DND-41 (cell line): ENCODE measurements at regions not wholly inside any gene's neighbourhood (a gene's known extent, or its start where the extent isn't known, plus 50 kb on each side); places are given as distances from the start of the nearest gene placed in this dataset.

ENCODE experiments used
- ATAC-seq: fragments of 200-7000 bp; cut with Tn5 transposase; 3 replicates; pipeline ENCODE4 v1.9.1; 2021; ENCODE audit warnings: low read depth; ENCODE audit not compliant: insufficient read depth
- DNase-seq: peaks from one replicate; pipeline ENCODE4 v3.0.0-alpha.2; 2020
- H2AFZ ChIP-seq: 2 replicates; pipeline ENCODE4 v1.6.0; 2012; ENCODE audit warnings: low read depth, low read length
- H3K27ac ChIP-seq: 2 replicates; pipeline ENCODE4 v1.5.1; 2012; ENCODE audit warnings: low read length, inconsistent platforms
- H3K27me3 ChIP-seq: fragments of 200-600 bp; sonication (generic); 2 replicates; pipeline ENCODE4 v1.6.0; 2012; ENCODE audit warnings: low read length, mild to moderate bottlenecking, inconsistent platforms; ENCODE audit not compliant: insufficient read depth, poor library complexity
- H3K36me3 ChIP-seq: 2 replicates; pipeline ENCODE4 v1.5.1; 2012; ENCODE audit warnings: low read length, inconsistent platforms; ENCODE audit not compliant: insufficient read depth
- H3K4me1 ChIP-seq: 2 replicates; pipeline ENCODE4 v1.5.1; 2012; ENCODE audit warnings: mild to moderate bottlenecking, low read length; ENCODE audit not compliant: insufficient read depth
- H3K4me2 ChIP-seq: 2 replicates; pipeline ENCODE4 v1.6.0; 2012; ENCODE audit warnings: mild to moderate bottlenecking, moderate library complexity, low read length, inconsistent platforms; ENCODE audit not compliant: insufficient read depth
- H3K4me3 ChIP-seq, 2 experiments: fragments of 200-600 bp in 1 of 2; shearing (Covaris generic) in 1 of 2; 2 replicates each; pipeline ENCODE4 v1.5.1; 2012 to 2016; ENCODE audit warnings: inconsistent platforms in 2 of 2, low read length in 2 of 2, mild to moderate bottlenecking in 2 of 2, low read depth in 1 of 2, moderate library complexity in 1 of 2
- H3K79me2 ChIP-seq: 2 replicates; pipeline ENCODE4 v1.6.0; 2012; ENCODE audit warnings: low read length, inconsistent platforms; ENCODE audit not compliant: insufficient read depth
- H3K9ac ChIP-seq: 2 replicates; pipeline ENCODE4 v1.6.0; 2012; ENCODE audit warnings: low read depth, mild to moderate bottlenecking, inconsistent platforms, low read length, moderate library complexity
- H3K9me3 ChIP-seq: 2 replicates; pipeline ENCODE4 v1.5.1; 2012; ENCODE audit warnings: low read length, moderate library complexity, mild to moderate bottlenecking, inconsistent platforms; ENCODE audit not compliant: insufficient read depth, severe bottlenecking
- H4K20me1 ChIP-seq: 2 replicates; pipeline ENCODE4 v1.6.0; 2012; ENCODE audit warnings: low read length; ENCODE audit not compliant: insufficient read depth
- EZH2 ChIP-seq: IDR thresholded peaks from 3 replicates; pipeline ENCODE4 v1.6.1; 2012; ENCODE audit warnings: borderline replicate concordance, low read depth, mild to moderate bottlenecking, moderate library complexity, low read length, inconsistent platforms; ENCODE audit not compliant: severe bottlenecking
- TF ChIP-seq, protein P1 (sequence below): IDR thresholded peaks from 2 replicates; pipeline ENCODE4 v1.5.1; 2012; ENCODE audit warnings: borderline replicate concordance, low read length, moderate library complexity, mild to moderate bottlenecking; ENCODE audit not compliant: poor library complexity, severe bottlenecking; ENCODE audit errors: extremely low read depth

DNA sequence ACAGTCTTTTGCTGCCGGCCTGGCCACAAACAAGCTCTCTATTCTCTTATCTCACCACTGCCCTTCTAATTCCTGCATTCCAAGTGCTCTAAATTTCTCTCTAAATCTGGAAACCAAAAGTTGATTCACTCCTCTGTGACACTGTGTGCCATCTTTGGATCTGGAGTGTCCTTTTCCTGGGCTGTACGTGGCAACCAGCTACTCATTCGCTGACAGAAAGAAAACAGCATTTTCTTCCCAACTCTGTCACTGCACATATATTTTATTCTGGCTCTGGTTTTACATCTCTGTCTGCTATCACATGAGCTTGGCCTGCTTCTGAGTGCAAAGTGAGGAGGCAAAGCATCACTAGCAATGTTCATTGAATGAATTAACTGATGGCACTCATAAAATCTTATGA, 397.2 kb upstream of the MAP3K7 start:
- TF ChIP-seq, protein P1, sequence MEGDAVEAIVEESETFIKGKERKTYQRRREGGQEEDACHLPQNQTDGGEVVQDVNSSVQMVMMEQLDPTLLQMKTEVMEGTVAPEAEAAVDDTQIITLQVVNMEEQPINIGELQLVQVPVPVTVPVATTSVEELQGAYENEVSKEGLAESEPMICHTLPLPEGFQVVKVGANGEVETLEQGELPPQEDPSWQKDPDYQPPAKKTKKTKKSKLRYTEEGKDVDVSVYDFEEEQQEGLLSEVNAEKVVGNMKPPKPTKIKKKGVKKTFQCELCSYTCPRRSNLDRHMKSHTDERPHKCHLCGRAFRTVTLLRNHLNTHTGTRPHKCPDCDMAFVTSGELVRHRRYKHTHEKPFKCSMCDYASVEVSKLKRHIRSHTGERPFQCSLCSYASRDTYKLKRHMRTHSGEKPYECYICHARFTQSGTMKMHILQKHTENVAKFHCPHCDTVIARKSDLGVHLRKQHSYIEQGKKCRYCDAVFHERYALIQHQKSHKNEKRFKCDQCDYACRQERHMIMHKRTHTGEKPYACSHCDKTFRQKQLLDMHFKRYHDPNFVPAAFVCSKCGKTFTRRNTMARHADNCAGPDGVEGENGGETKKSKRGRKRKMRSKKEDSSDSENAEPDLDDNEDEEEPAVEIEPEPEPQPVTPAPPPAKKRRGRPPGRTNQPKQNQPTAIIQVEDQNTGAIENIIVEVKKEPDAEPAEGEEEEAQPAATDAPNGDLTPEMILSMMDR = no peak
- no peak for TF ChIP-seq EZH2
- Histone ChIP-seq H3K36me3 (no peaks in the 10 kb centered on the region), H3K4me1 (no peaks in the 10 kb centered on the region), H3K4me2 (no peak overlapping the region), H4K20me1 (no peaks in the 10 kb centered on the region), H3K27ac (no peak overlapping the region), H3K27me3 (no peaks in the 10 kb centered on the region), H3K4me3 (no peak overlapping the region), H2AFZ (no peak overlapping the region), H3K9ac (no peak overlapping the region), H3K9me3 (no peaks in the 10 kb centered on the region), H3K79me2 (no peaks in the 10 kb centered on the region)
- ATAC-seq = no peak
- no peak for DNase-seq

DNA sequence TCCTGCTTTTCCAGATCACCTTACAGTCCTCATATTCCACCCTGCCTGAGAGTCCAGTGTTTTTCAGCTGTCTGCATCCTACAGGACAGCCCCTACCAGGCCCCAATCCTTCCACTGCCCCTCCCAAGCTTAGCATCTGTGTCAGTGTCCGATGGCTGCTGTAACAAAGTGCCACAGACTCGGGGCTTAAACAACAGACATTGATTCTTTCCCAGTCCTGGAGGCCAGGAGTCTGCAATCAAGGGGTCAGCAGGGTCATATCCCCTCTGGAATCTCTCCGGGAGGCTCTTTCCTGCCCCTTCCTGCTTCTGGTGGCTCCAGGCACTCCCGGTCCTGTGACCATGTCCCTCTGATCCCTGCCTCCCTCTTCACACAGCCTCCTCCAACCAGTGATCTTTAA, 396.6 kb upstream of the MAP3K7 start:
- ATAC-seq = no peak
- Histone ChIP-seq H2AFZ (no peak overlapping the region), H3K9ac (no peak overlapping the region), H3K27me3 (no peaks in the 10 kb centered on the region), H3K4me2 (no peak overlapping the region), H3K79me2 (no peaks in the 10 kb centered on the region), H3K4me1 (no peaks in the 10 kb centered on the region), H4K20me1 (no peaks in the 10 kb centered on the region), H3K9me3 (no peaks in the 10 kb centered on the region), H3K36me3 (no peaks in the 10 kb centered on the region), H3K4me3 (no peak overlapping the region), H3K27ac (no peak overlapping the region)
- no peak for DNase-seq
- TF ChIP-seq, protein P1 = no peak
- no peak for TF ChIP-seq EZH2

DNA sequence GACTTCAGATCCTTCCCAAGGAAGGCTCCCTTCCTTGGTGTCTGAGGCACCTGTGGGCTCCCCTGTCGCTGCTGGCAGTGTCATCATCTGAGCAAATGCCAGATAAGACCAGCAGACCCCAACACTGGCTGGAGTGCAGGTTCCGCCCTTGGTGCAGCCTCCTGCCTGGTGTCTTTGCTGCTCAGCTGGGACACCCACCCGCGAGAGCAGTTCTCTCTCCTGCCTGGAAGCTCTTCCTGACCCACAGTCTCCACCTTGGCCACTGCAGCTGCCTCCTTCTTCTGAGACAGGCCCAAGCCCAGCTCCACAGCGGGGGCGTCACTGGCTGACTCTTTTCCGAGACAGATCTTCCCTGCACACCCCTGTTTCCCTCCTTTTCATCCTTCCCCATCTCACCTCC, 395.7 kb upstream of the MAP3K7 start:
- H3K4me1 ChIP-seq = no peaks in the 10 kb centered on the region
- H4K20me1 ChIP-seq = no peaks in the 10 kb centered on the region
- no peak overlapping the region for H3K4me2 ChIP-seq
- no peak for ATAC-seq
- no peak overlapping the region for H3K4me3 ChIP-seq
- no peaks in the 10 kb centered on the region for H3K79me2 ChIP-seq
- DNase-seq = no peak
- no peaks in the 10 kb centered on the region for H3K27me3 ChIP-seq
- no peak overlapping the region for H3K9ac ChIP-seq
- TF ChIP-seq, protein P1 = no peak
- TF ChIP-seq EZH2 = no peak
- H3K27ac ChIP-seq = no peak overlapping the region
- H3K36me3 ChIP-seq = no peaks in the 10 kb centered on the region
- H3K9me3 ChIP-seq = no peaks in the 10 kb centered on the region
- no peak overlapping the region for H2AFZ ChIP-seq

DNA sequence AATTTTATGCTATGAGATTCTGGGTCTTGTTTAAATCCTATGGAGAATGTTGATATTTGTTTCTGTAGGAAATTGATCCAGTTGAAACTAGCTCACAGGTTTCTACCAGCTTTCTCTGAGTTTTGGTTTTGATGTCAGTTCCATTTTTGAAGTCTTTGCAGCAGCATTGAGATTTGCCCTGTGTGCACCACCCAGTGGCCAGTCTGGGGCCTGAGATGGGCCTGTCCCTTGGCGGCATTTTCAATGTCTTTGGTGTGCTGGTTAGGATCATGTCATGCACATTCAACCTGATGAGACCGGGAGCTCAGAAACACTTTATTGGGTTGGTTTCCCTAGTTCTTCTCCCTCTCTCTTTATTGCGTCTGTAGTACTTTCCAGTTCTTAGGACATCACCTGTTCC, 395.2 kb upstream of the MAP3K7 start:
- no peaks in the 10 kb centered on the region for H3K4me1 ChIP-seq
- H3K9ac ChIP-seq = no peak overlapping the region
- no peaks in the 10 kb centered on the region for H4K20me1 ChIP-seq
- H3K4me3 ChIP-seq = no peak overlapping the region
- H3K79me2 ChIP-seq = no peaks in the 10 kb centered on the region
- H3K9me3 ChIP-seq = no peaks in the 10 kb centered on the region
- DNase-seq = no peak
- H3K4me2 ChIP-seq = no peak overlapping the region
- TF ChIP-seq, protein P1 = no peak
- no peak for TF ChIP-seq EZH2
- H2AFZ ChIP-seq = no peak overlapping the region
- H3K36me3 ChIP-seq = no peaks in the 10 kb centered on the region
- no peak overlapping the region for H3K27ac ChIP-seq
- no peak for ATAC-seq
- no peaks in the 10 kb centered on the region for H3K27me3 ChIP-seq
